RWPE2 (cell line): ENCODE measurements at regions not wholly inside any gene's neighbourhood (a gene's known extent, or its start where the extent isn't known, plus 50 kb on each side); places are given as distances from the start of the nearest gene placed in this dataset.

Experiments used
- ATAC-seq: fragments of 200-7000 bp; cut with Tn5 transposase; 3 replicates; pipeline ENCODE4 v1.9.1; 2021; ENCODE audit warnings: low read depth
- DNase-seq: peaks from one replicate; pipeline ENCODE4 v3.0.0-alpha.2; 2020; ENCODE audit warnings: low spot score
- H3K27ac ChIP-seq: fragments of 450-650 bp; 2 replicates; pipeline ENCODE4 v1.5.1; 2017; ENCODE audit warnings: mild to moderate bottlenecking; ENCODE audit not compliant: poor library complexity, severe bottlenecking
- H3K27me3 ChIP-seq: fragments of 250-450 bp; sonication (Bioruptor Pico); 2 replicates; pipeline ENCODE4 v1.5.1; 2021; ENCODE audit warnings: mild to moderate bottlenecking, moderate library complexity; ENCODE audit not compliant: insufficient read depth, poor library complexity, severe bottlenecking
- H3K36me3 ChIP-seq: fragments of 250-450 bp; sonication (Bioruptor Pico); 2 replicates; pipeline ENCODE4 v1.5.1; 2020; ENCODE audit warnings: low read depth, mild to moderate bottlenecking, moderate library complexity
- H3K4me1 ChIP-seq: fragments of 250-450 bp; sonication (Bioruptor Pico); 2 replicates; pipeline ENCODE4 v1.5.1; 2021; ENCODE audit warnings: mild to moderate bottlenecking, moderate library complexity; ENCODE audit not compliant: insufficient read depth, poor library complexity, severe bottlenecking
- H3K4me3 ChIP-seq: fragments of 250-450 bp; sonication (Bioruptor Pico); 2 replicates; pipeline ENCODE4 v1.5.1; 2021; ENCODE audit warnings: mild to moderate bottlenecking, moderate library complexity; ENCODE audit not compliant: severe bottlenecking
- H3K9me3 ChIP-seq: fragments of 250-450 bp; sonication (Bioruptor Pico); 2 replicates; pipeline ENCODE4 v1.5.1; 2021; ENCODE audit warnings: mild to moderate bottlenecking, moderate library complexity; ENCODE audit not compliant: severe bottlenecking
- CTCF ChIP-seq: fragments of 450-650 bp; IDR thresholded peaks from one replicate; pipeline ENCODE4 v1.5.1; 2017; ENCODE audit warnings: mild to moderate bottlenecking, moderate library complexity; ENCODE audit not compliant: poor library complexity, severe bottlenecking

GRCh38 chr1:168824418-168825065 is 95.5 kb upstream of the DPT start:
- H3K36me3 ChIP-seq, result no peaks in the 10 kb centered on the region
- no peak for TF ChIP-seq CTCF
- DNase-seq, result no peak
- no peak overlapping the region for H3K27ac ChIP-seq
- H3K4me1 ChIP-seq, result no peaks in the 10 kb centered on the region
- ATAC-seq, result no peak
- H3K9me3 ChIP-seq, result no peaks in the 10 kb centered on the region
- no peak overlapping the region for H3K4me3 ChIP-seq
- no peaks in the 10 kb centered on the region for H3K27me3 ChIP-seq

GRCh38 chr1:168825129-168825528 is 96.1 kb upstream of the DPT start:
- Histone ChIP-seq H3K27me3 (no peaks in the 10 kb centered on the region), H3K4me1 (no peaks in the 10 kb centered on the region), H3K27ac (no peak overlapping the region), H3K9me3 (no peaks in the 10 kb centered on the region), H3K4me3 (no peak overlapping the region), H3K36me3 (no peaks in the 10 kb centered on the region)
- ATAC-seq, result no peak
- no peak for TF ChIP-seq CTCF
- no peak for DNase-seq

GRCh38 chr1:168825820-168826219 is 96.8 kb upstream of the DPT start:
- no peak overlapping the region for H3K27ac ChIP-seq
- no peaks in the 10 kb centered on the region for H3K4me1 ChIP-seq
- TF ChIP-seq CTCF, result no peak
- H3K27me3 ChIP-seq, result no peaks in the 10 kb centered on the region
- ATAC-seq (no peak), DNase-seq (no peak)
- H3K4me3 ChIP-seq, result no peak overlapping the region
- no peaks in the 10 kb centered on the region for H3K36me3 ChIP-seq
- no peaks in the 10 kb centered on the region for H3K9me3 ChIP-seq

- Histone ChIP-seq H3K9me3 (no peaks in the 10 kb centered on the region), H3K27ac (no peak overlapping the region), H3K4me3 (no peak overlapping the region), H3K36me3 (no peaks in the 10 kb centered on the region), H3K27me3 (no peaks in the 10 kb centered on the region), H3K4me1 (no peaks in the 10 kb centered on the region)
- DNase-seq (no peak), ATAC-seq (no peak)
- TF ChIP-seq CTCF, result no peak
Observed at GRCh38 chr1:168826269-168826668, 97.3 kb upstream of the DPT start.

- H3K36me3 ChIP-seq, result no peaks in the 10 kb centered on the region
- H3K27ac ChIP-seq, result no peak overlapping the region
- DNase-seq (no peak), ATAC-seq (no peak)
- no peaks in the 10 kb centered on the region for H3K4me1 ChIP-seq
- no peaks in the 10 kb centered on the region for H3K9me3 ChIP-seq
- no peak overlapping the region for H3K4me3 ChIP-seq
- no peak for TF ChIP-seq CTCF
- no peaks in the 10 kb centered on the region for H3K27me3 ChIP-seq
Observed at GRCh38 chr1:168827557-168827956, 98.6 kb upstream of the DPT start.
